GM23248 (cell line): ENCODE measurements at regions not wholly inside any gene's neighbourhood (a gene's known extent, or its start where the extent isn't known, plus 50 kb on each side); places are given as distances from the start of the nearest gene placed in this dataset.

ENCODE experiments used
- EZH2 ChIP-seq: fragments of 200-600 bp; sonication (generic); IDR thresholded peaks from 2 replicates; pipeline ENCODE4 v1.6.1; 2018; ENCODE audit warnings: antibody characterized with exemption, mild to moderate bottlenecking; ENCODE audit not compliant: insufficient read depth, poor library complexity, severe bottlenecking
- EZH2phosphoT487 ChIP-seq: fragments of 200-600 bp; sonication (generic); IDR thresholded peaks from 2 replicates; pipeline ENCODE4 v1.6.1; 2018; ENCODE audit warnings: antibody characterized with exemption, moderate library complexity, mild to moderate bottlenecking, low read depth; ENCODE audit not compliant: insufficient read depth

DNA sequence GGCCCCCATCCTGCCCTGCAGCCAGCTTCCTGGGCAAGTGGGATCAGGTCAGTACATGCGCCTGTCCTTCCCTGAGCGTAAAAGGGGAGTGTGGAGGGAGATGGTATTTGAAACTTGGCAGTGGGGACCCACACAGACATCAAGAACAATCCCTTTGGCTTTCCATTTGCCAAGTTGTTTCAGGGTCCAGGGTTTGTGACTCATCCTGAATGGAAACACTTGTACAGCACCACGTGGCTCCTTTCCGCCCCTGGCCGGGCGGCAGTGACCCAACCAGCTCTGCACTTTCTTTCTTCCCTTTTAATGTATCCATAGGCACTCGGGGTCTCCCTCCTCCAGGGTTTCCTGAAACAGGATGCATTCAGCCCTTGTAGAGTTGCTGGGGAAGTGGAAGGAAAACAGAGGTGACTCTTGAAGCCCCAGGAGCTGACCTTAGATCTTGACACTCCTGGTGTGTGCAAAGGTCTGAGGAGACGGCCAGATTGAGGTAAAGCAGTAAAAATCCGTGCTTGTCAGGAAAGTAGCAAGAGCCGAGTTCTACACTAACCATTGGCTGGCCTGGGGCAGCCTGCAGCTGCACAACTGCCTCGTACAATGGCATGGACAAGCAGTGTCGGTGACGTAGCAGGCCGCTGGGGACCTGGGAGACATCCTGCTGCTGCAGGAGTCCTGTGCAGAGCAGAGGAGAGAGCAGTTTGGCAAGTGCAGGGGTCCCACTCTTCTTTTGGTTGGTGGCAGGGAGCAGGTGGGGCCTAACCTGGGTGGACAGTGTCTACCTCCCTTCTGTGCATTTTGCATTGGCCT, 189.8 kb downstream of the SNX19 start:
- TF ChIP-seq EZH2 (no peak), EZH2phosphoT487 (no peak)
